ENCODE measurements at regions not wholly inside any gene's neighbourhood (a gene's known extent, or its start where the extent isn't known, plus 50 kb on each side); places are given as distances from the start of the nearest gene placed in this dataset.
"Not testable (repeated sequence)": the region's sequence is repeated elsewhere in the genome, so short reads cannot be mapped to it uniquely, and the experiment has no call there.

GRCh38 chr14:71403656-71404055 lies 496.4 kb downstream of the PCNX1 start:
- no peak for DNase-seq

DNA sequence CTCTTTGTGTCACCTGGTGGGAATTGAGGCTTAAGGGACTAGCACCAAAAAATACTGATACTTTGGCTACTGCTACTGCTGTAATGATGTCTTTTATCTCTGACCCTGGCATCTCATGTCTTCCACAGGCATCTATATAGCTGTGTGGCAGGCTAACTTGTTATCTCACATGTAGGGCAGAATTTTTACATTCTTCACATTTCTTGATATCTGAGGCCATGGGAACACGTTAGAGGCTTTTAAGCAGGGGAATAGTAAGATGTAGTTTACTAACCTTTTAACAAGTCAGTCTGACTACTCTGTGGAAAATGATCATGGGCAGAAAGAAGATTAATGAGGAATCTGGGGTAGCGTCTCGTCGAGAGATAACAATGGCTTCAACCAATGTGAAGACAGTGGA lies 498.4 kb downstream of the PCNX1 start:
- no peak for DNase-seq

DNA sequence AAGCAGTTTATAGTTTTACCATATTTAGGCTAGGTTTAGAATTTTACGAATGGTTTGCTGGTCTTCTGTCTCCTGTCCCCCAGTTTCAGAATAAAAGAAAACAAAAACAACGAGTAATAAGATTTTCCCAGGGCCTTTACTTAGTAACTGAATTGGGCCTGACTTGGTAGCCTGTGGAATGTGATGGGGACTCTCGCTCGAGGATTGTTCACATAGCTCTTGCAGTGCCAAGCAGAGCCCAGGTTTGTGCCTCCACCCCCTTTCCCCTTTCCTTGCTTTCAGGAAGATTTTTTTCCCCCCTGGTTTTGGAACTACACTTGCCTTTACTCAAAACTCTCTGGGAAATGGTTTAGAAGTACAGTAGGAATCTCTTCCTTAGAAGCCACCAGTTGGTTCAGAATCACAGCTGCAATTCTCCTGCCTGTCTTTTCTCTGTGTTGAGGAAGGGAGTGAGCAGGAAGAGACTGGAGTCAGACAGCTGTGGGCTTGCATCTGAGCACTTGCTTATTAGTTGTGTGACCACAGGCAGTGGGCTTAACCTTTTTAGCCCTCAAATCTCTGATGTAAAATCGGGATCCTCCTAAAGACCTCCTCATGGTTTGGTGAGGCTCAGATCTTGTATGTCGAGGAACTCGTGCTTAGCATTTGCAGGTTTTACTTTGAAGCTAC lies 501.2 kb downstream of the PCNX1 start:
- DNase-seq = no peak

- no peak for DNase-seq
These were observed 503.5 kb downstream of the PCNX1 start for GRCh38 chr14:71410578-71411284.

DNA sequence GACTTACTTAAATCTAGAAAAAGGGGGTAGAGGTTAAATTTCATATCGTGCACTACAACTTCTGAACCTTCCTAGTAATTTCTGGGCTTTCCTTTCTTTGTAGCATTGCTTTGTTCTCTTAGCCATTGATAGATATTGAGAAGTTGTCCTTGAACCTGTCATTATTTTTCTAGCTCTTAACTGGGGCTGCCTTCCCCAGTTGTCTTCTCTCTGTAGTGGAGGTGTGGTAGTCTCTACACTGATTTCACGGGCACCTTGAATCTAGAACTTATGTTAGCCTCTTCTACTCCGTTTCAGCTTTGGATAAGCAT lies 504.0 kb downstream of the PCNX1 start:
- no peak for DNase-seq

DNA sequence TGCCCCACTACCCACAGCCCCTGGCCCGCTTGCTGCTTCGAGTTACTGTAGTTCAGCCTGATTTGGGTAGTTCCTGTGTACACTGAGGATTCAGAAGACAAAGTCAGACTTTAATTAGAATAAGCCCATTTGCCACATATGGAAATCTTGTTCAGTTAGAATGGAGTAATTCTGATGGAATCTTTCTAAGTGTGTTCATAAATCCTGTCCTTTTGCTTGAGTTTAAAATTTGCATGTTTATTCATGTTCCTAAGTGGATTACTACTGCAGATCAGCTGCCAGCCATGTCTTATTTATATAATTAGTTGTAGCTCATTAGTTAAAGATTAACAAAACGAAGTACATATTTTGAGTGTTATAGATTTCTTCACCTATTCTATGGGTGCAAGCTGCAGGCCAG lies 504.5 kb downstream of the PCNX1 start:
- no peak for DNase-seq

DNA sequence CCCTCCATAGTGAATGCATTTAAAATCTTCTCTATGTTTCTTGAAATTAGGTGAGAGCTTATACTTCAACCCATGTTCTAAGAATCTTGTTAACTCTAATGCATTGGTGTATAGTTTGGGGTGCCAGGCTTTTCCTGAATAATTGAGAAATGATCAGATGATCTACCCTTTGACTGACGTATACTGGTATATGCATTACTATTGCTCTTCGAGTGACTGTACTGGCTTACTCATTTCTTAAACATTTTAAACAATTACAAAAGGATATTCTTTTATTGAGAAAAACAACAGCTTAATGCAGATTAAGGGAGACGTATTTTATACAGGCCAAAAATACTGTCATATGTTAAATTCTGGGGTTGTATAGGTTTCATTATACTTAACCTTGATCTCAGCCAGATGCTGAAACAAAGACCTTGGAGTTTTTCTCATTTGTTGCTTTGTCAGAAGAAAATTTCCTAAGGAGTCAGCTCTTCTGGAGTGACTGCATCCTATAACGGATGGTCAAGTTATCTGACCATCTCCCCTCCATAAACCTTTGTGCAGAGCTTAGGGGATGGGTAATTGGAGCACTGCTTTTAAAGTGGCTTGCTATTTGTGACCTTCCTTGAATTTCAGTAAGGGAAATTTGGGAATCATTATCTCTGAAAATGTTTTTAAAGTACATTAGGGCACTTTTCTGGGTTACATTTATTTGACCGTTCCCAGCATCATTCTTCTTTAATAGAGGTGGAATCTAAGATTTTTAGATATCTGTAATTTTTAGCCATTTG lies 507.6 kb downstream of the PCNX1 start:
- no peak for DNase-seq

GRCh38 chr14:71415404-71415690 lies 508.1 kb downstream of the PCNX1 start:
- no peak for DNase-seq

DNA sequence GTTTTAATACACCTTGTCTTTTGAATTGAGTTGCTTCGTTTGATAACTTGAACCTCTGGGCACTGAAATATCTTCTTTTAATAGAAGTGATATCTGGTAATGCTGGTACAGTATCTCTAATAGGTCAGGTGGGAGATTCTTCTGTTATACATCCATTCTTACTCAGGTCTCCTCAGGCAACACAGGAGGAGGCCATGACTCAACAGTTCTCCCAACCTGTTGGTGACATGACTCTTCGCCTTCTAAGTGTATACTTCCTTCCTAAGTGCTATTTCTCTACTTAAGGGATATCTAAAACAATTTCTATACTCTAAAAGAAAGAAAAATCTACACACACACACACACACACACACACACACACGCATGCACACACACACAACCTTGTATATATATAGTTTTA lies 509.1 kb downstream of the PCNX1 start:
- DNase-seq = no peak

DNA sequence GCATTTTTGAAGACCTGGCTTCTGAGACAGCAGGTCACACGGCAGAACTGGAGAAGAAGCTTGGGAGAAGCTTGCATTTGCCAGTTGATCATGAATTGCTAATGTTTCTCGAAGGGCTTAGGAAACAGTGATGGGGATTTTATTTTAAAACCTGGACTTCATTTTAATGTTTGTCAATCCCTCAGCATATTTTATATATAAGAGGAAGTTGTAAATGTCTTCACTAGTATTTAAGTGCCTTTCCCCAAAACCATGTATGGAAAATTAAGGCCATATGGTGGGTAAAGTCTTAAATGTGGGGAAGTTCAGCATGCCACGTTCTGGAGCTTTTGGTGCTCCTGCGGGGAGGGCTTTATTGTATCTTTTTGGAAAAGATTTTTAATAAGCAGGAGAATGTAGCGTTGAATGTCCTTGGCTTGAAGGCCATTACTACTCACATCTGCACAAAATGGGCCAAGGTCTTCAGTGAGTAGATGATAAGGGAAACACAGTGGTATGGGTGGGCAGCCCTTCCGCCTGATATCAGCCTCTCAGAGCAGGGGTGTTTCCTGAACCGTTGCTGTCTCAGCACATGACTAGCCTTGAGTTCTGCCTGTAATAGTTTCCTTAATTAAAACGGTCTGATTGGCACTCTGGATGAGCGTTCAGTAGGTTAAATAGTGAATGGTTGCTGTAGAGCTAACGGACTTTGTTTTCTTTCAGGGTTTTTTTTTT lies 511.4 kb downstream of the PCNX1 start:
- DNase-seq = no peak

DNA sequence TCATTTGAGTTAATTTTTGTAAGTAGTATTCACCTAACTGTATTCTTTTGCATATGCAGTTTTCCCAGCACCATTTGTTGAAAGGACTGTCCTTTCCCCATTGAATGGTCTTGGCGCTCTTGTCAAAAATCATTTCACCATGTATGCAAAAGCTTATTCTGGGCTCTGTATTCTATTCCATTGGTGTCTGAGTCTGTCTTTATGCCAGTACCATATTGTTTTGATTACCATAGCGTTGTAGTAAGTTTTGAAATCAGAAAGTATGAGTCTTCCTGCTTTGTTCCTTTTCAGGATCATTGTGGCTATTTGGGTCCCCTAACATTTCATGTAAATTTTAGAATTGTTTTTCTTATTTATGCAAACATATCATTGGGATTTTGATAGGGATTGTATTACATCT lies 508.7 kb upstream of the RGS6 start:
- no peak for DNase-seq

DNA sequence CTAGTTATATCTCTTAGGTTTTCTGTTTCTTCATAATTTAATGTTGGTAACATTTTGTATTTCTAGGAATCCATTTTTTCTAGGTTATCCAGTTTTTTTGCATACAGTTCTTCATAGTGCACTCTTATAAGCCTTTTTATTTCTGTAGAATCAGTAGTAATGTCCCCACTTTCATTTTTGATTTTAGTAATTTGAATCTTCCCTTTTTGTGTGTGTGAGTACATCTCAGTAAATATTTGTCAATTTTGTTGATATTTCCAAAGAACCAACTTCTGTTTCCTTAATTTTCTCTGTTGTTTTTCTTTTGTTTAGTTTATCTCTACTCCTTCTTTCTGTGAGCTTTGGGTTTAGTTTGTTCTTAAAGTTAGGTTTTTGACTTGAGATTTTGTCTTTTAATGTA lies 507.3 kb upstream of the RGS6 start:
- no peak for DNase-seq

DNA sequence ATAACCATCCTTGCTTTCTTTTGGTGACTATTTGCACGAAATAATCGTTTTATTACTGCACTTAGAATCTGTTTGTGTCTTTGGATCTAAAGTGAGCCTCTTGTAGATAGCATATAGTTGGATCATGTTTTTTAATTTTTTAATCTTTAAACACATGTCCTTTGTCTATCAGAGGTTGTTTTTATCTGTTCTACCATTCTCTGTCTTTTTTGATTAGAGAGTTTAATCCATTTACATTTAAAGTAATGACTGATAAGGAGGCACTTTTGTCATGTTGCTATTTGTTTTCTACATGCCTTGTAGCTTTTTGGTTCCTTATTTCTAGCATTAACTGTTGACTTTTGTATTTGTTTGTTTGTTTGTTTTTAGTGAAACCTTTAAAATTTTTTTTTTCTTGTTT lies 506.2 kb upstream of the RGS6 start:
- DNase-seq = no peak

GRCh38 chr14:71429902-71430301 lies 502.3 kb upstream of the RGS6 start:
- DNase-seq = no peak

- DNase-seq = no peak
These were observed 501.9 kb upstream of the RGS6 start for GRCh38 chr14:71430321-71430677.

DNA sequence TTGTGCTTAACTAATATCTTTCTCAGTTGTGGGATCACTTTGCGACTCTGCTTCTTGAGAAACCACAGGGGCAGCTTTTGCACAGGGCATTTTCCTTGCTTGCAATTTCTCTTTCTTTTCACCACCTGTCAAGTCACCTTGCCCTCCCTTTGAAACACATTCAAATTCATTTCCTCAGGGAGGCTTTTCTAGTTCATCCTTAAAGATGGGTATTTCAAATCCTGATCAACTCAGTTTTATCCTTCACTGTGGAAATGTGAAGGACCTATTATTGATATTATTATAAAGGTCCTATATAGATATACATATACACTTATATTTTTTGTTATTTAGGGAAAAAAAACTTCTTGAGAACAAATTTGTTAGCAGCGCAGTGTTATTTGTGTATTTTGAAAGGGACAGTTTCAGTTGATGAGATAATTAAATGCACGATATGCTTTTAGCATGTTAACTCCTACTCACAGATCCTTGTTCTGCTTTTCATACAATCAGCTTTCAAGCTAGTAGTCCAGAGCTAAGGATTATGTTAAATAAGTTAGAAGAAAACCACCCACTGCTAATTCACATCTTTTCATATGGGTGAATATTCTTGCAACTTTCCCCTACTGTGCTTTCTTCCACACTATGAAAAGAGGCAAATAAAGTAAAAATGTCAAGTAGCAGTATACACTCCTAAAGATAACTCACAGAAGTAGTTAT lies 501.4 kb upstream of the RGS6 start:
- no peak for DNase-seq

DNA sequence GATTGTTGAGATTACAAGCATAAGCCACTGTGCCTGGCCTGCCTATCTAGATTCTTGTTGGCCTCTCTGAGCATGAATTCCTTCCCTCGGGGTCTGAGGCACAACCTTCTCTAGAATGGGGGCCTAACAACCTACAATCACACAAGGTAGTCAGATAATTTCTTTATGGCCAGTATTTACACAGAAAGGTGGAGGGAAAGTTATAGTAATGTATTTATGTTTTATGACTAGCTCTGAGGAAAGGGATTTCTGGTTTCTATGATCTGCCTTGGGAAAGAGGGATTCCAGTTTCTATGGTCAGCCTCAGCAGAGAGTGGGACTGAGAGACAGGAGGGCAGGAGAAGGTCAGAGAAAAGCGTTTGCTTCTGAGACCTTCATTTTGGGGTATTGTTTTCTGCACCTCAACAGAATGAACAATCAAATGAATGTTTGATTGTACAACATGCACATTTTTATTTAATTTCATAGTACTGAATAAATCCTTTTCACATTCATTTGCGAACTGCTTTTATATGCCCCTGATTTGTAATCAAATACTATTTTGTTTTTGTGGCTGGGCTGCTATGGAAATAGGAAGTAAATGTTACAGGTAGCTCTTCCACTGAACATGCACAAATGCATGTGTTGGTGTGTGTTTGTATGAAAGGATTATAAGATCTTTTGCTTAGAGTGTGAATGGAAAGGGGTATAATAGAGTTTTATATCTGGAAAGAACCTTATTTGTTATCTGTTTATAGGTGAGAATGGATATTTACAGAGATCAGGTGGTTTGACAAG lies 499.7 kb upstream of the RGS6 start:
- no peak for DNase-seq

- no peak for DNase-seq
These were observed 498.9 kb upstream of the RGS6 start for GRCh38 chr14:71433303-71433702.

DNA sequence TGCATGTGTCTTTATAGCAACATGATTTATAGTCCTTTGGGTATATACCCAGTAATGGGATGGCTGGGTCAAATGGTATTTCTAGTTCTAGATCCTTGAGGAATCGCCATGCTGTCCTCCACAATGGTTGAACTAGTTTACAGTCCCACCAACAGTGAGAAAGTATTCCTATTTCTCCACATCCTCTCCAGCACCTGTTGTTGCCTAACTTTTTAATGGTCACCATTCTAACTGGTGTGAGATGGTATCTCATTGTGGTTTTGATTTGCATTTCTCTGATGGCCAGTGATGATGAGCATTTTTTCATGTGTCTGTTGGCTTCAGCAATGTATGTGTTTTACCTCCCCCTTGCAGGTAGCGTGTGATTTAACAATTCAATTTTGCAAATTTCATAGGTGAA lies 496.6 kb upstream of the RGS6 start:
- not testable (repeated sequence) for DNase-seq

DNA sequence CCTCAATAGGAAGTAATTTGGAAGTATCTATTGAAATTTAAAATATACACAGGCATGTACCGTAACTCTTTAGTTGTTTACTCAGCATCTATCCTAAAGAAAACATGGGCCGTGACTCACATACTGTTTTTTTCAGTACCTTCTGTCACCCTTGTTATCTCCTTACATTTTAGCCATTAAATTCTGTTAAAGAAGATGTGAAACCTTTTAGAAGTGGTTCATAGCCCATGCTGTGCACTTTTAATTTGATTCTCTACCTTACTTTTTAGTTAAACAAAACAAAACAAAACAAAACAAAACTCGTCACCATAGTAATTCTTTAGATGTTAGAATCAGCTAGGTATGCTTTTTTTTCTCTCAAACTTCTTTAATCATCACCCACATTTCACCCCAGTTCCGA lies 494.4 kb upstream of the RGS6 start:
- DNase-seq = no peak

GRCh38 chr14:71438684-71439083 lies 493.5 kb upstream of the RGS6 start:
- DNase-seq = no peak

DNA sequence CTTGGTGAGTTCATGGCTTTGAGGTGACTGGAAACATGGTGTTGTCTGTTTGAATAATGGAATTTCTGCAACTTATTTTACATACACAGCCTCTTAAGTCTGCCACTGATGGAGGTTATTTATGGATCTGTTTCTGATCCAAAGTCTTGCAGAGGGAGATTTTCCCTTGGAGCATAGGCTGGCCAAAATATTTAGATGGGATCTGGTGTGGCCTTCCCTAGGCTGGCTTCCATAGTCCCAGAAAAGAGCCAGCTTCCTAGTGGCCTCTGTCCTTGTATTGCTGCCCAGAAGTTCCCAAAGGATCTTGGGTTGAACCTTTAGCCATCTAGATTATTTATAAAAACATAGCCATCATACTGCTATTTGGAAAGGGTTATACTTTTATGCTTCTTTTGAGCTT lies 491.1 kb upstream of the RGS6 start:
- DNase-seq = no peak

Data from NCI-H146 (cell line).